ENCODE measurements at regions not wholly inside any gene's neighbourhood (a gene's known extent, or its start where the extent isn't known, plus 50 kb on each side); places are given as distances from the start of the nearest gene placed in this dataset.

GRCh38 chr7:32145911-32146310 is 75.7 kb upstream of the PDE1C start:
- in situ Hi-C loops (cut with HindIII; ENCODE audit: low pct_unique_long_range_greater_than_20kb, low sequenced_read_pairs): no loop called here
- DNase-seq (ENCODE audit: low read depth, low spot score): no peak

DNA sequence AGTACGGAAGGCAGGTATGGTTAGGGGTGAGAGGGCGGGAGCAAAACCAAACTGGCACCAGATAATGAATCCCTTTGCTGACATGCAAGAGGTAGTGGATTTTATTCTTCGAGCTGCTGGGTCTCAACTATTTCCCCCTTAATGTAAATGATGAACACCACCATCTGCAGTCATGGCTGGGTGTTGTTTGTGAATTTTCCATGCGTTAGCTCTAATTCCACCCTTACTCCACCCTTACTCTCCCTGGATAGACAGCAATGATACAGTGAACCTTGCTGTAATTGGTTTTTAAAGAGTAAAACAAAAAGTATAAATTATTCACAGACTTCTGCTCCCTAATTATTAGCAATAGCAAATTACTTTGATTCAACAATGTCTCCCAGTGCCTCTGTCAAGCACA is 74.5 kb upstream of the PDE1C start:
- in situ Hi-C loops (cut with HindIII; ENCODE audit: low pct_unique_long_range_greater_than_20kb, low sequenced_read_pairs): no loop called here
- DNase-seq (ENCODE audit: low read depth, low spot score): no peak

GRCh38 chr7:32143301-32143700 is 73.1 kb upstream of the PDE1C start:
- in situ Hi-C loops (cut with HindIII; ENCODE audit: low pct_unique_long_range_greater_than_20kb, low sequenced_read_pairs): no loop called here
- no peak for DNase-seq (ENCODE audit: low read depth, low spot score)

DNA sequence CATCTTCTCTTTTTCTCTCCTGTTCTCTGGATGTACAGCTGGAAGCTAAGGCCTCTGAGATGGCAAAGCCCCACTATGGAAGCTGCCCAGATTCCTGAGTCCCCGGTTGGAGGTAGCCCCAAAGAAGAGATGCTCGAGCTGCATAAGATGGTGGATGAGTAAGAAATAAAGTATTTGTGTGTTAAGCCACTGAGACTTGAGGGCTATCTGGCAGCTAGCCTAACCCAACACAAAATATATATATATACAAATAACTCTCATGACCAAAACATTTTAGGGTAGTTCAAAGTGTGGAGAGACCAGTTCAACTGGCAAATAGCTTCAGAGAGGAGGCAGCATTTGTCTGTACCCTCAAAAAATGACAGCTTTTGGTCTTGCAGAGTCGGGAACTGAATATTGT is 72.4 kb upstream of the PDE1C start:
- DNase-seq (ENCODE audit: low read depth, low spot score): no peak
- in situ Hi-C loops (cut with HindIII; ENCODE audit: low pct_unique_long_range_greater_than_20kb, low sequenced_read_pairs): no loop called here

GRCh38 chr7:32140210-32140939 is 70.2 kb upstream of the PDE1C start:
- in situ Hi-C loops (cut with HindIII; ENCODE audit: low pct_unique_long_range_greater_than_20kb, low sequenced_read_pairs): no loop called here
- no peak for DNase-seq (ENCODE audit: low read depth, low spot score)

- DNase-seq (ENCODE audit: low read depth, low spot score): no peak
- in situ Hi-C loops (cut with HindIII; ENCODE audit: low pct_unique_long_range_greater_than_20kb, low sequenced_read_pairs): no loop called here
Observed at GRCh38 chr7:32137059-32137458, 66.9 kb upstream of the PDE1C start.

DNA sequence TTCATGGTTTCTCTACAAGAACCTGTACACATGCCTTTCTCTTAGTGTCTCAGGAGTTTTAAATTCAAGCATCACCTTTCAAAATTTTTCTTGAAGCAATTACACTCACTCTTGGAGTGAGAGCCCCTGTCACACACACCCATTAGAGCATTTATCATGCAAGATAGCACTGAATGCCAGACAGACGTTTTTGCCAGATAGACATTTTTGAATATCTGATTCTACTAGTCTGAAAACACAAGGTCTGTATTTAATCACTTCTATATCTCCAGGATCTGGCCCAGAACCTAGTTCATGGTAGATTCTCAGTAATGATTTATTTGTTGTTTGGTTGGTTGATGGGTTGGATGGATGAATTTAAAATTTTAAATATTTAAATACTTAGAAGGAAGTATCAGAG is 60.9 kb upstream of the PDE1C start:
- DNase-seq (ENCODE audit: low read depth, low spot score): no peak
- in situ Hi-C loops (cut with HindIII; ENCODE audit: low pct_unique_long_range_greater_than_20kb, low sequenced_read_pairs): no loop called here

DNA sequence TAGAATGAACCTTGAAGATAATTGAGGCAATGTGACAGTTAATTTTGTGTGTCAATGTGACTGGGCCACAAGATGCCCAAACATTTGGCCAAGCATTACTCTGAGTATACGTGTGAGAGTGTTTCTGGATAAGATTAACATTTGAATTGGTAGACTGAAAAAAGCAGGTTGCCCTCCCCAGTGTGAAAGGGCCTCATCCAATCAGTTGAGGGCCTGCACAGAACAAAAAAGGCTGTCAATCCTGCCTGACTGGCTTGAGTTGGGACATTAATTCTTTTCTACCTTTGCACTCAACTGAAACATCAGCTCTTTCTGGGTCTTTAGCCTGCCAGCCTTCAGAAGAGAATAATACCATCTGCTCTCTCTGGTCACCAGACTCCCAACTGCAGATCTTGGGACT is 56.6 kb upstream of the PDE1C start:
- in situ Hi-C loops (cut with HindIII; ENCODE audit: low pct_unique_long_range_greater_than_20kb, low sequenced_read_pairs): no loop called here
- DNase-seq (ENCODE audit: low read depth, low spot score): no peak
